Panc1 (cell line): ENCODE measurements at regions not wholly inside any gene's neighbourhood (a gene's known extent, or its start where the extent isn't known, plus 50 kb on each side); places are given as distances from the start of the nearest gene placed in this dataset.
A peak's percentile ranks its signal among the peaks of the same experiment; 100 is the strongest.

Source experiments
- CTCF ChIP-seq: fragments of 450-650 bp; IDR thresholded peaks from 2 replicates; pipeline ENCODE4 v1.5.1; 2017; ENCODE audit warnings: mild to moderate bottlenecking
- POLR2AphosphoS5 ChIP-seq: IDR thresholded peaks from 2 replicates; pipeline ENCODE4 v1.6.1; 2012; ENCODE audit warnings: mild to moderate bottlenecking, low read depth, low read length, moderate library complexity
- REST ChIP-seq, 2 experiments: IDR thresholded peaks; 2 replicates each; pipeline ENCODE4 v1.6.1; 2011 to 2012; ENCODE audit warnings: low read depth in 2 of 2, control low read depth in 1 of 2, low read length in 1 of 2, mild to moderate bottlenecking in 1 of 2, moderate library complexity in 1 of 2; ENCODE audit not compliant: insufficient read depth in 1 of 2
- SIN3A ChIP-seq: IDR thresholded peaks from 2 replicates; pipeline ENCODE4 v1.6.1; 2012; ENCODE audit warnings: low read depth, mild to moderate bottlenecking, low read length, moderate library complexity, borderline replicate concordance; ENCODE audit not compliant: insufficient read depth
- TCF7L2 ChIP-seq: IDR thresholded peaks from 2 replicates; pipeline ENCODE4 v1.6.1; 2011; ENCODE audit warnings: mild to moderate bottlenecking, low read depth, low read length, inconsistent platforms

GRCh38 chr3:159828542-159828943 is 160.1 kb upstream of the IL12A start:
- TF ChIP-seq CTCF: peak; percentile 71
- no peak for TF ChIP-seq POLR2AphosphoS5
- no peak for TF ChIP-seq SIN3A
- no peak for TF ChIP-seq REST (IDR thresholded peaks at IDR 0.05; ENCODE audit: insufficient read depth in 1 of 2, low read depth in 2 of 2, low read length in 1 of 2)
- no peak for TF ChIP-seq TCF7L2
